HAP-1 (cell line): ENCODE measurements at regions not wholly inside any gene's neighbourhood (a gene's known extent, or its start where the extent isn't known, plus 50 kb on each side); places are given as distances from the start of the nearest gene placed in this dataset.
"Not testable (repeated sequence)": the region's sequence is repeated elsewhere in the genome, so short reads cannot be mapped to it uniquely, and the experiment has no call there.

Experiments
- DNase-seq, 2 experiments: peaks; one replicate each; pipeline ENCODE4 v3.0.0-alpha.2; 2016 to 2020; ENCODE audit warnings: low spot score in 2 of 2
- H3K27me3 ChIP-seq: fragments of 250-450 bp; sonication (Bioruptor Pico); 2 replicates; pipeline ENCODE4 v1.5.1; 2020; ENCODE audit warnings: low read depth, mild to moderate bottlenecking, moderate library complexity
- H3K36me3 ChIP-seq: fragments of 250-450 bp; sonication (Bioruptor Pico); replicated peaks from 2 replicates; pipeline ENCODE4 v1.5.1; 2020; ENCODE audit warnings: mild to moderate bottlenecking
- H3K4me1 ChIP-seq: fragments of 250-450 bp; sonication (Bioruptor Pico); 2 replicates; pipeline ENCODE4 v1.5.1; 2020; ENCODE audit warnings: mild to moderate bottlenecking
- H3K4me3 ChIP-seq: fragments of 250-450 bp; sonication (Bioruptor Pico); 2 replicates; pipeline ENCODE4 v1.5.1; 2020; ENCODE audit warnings: mild to moderate bottlenecking, moderate library complexity
- H3K9me3 ChIP-seq: fragments of 250-450 bp; sonication (Bioruptor Pico); 2 replicates; pipeline ENCODE4 v1.5.1; 2020; ENCODE audit warnings: mild to moderate bottlenecking, moderate library complexity
- in situ Hi-C: fragments of 300-500 bp; cut with MboI; formaldehyde crosslinking; loops from 3 replicates; pipeline ENCODE4 v1.14.3; 2020; ENCODE audit warnings: low sequenced_read_pairs, inconsistent platforms, mixed read lengths

GRCh38 chr18:22285361-22286140 is 116.2 kb downstream of the GATA6 start:
- peaks cover 14% of the 10 kb centered on the region for H3K4me1 ChIP-seq
- H3K9me3 ChIP-seq: no peaks in the 10 kb centered on the region
- H3K4me3 ChIP-seq: no peak overlapping the region
- no peaks in the 10 kb centered on the region for H3K36me3 ChIP-seq
- no peak for DNase-seq
- H3K27me3 ChIP-seq: peaks cover 15% of the 10 kb centered on the region
- in situ Hi-C loops: no loop called here

DNA sequence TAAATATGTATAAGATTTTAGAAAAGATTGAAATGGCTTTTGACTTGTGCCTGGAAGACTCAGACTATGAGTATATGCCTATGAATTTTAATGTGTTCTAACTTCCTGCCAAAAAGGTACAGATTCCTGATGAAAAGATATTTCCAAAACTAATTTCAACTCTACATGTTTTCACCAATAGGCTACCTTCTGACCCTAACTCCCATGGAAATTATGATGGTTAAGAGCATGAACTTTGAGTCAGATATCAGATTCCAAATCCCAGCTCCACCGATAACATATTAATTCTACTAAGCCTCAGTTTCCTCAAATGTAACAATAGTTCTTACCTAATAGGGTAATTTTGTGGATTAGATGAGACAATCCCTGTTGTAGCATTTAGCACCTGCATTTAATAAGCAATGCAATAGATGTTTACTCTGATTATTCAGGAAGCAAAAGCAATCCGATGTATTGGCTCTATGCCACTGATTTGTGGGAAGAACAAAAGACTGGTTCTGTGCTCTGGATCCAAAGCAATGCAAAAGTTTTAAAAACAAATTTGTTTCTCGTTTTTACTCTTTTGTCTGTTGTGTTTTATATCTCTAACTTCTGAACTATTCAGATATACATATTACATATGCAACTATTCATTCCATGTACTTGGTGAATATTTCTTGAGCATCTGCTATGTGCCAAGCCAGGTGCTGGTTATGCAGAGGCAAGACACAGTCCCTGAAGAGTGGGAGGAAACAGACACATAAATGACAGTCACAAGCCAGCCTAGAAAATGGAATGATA is 115.4 kb downstream of the GATA6 start:
- peaks cover 14% of the 10 kb centered on the region for H3K4me1 ChIP-seq
- H3K27me3 ChIP-seq: peaks cover 15% of the 10 kb centered on the region
- no peaks in the 10 kb centered on the region for H3K9me3 ChIP-seq
- no peak for DNase-seq
- H3K36me3 ChIP-seq: no peaks in the 10 kb centered on the region
- H3K4me3 ChIP-seq: no peak overlapping the region
- in situ Hi-C loops: no loop called here

- in situ Hi-C loops, DNase-seq: not testable (repeated sequence)
These were observed 114.5 kb downstream of the GATA6 start for GRCh38 chr18:22283855-22284254.

GRCh38 chr18:22283397-22283796 is 114.0 kb downstream of the GATA6 start:
- H3K4me3 ChIP-seq: no peak overlapping the region
- H3K4me1 ChIP-seq: peaks cover 14% of the 10 kb centered on the region
- no peaks in the 10 kb centered on the region for H3K36me3 ChIP-seq
- DNase-seq: no peak
- H3K9me3 ChIP-seq: no peaks in the 10 kb centered on the region
- H3K27me3 ChIP-seq: peaks cover 14% of the 10 kb centered on the region
- in situ Hi-C loops: no loop called here

More at GRCh38 chr18:22283855-22284254, 114.5 kb downstream of the GATA6 start:
- H3K4me1 ChIP-seq: peaks cover 14% of the 10 kb centered on the region
- not testable (repeated sequence) for H3K9me3 ChIP-seq, H3K36me3 ChIP-seq, H3K4me3 ChIP-seq
- peaks cover 15% of the 10 kb centered on the region for H3K27me3 ChIP-seq

GRCh38 chr18:22283116-22283395 is 113.7 kb downstream of the GATA6 start:
- Histone ChIP-seq H3K4me1 (peaks cover 14% of the 10 kb centered on the region), H3K4me3 (no peak overlapping the region), H3K36me3 (no peaks in the 10 kb centered on the region), H3K27me3 (peaks cover 13% of the 10 kb centered on the region), H3K9me3 (no peaks in the 10 kb centered on the region)
- no peak for DNase-seq
- in situ Hi-C loops: no loop called here

DNA sequence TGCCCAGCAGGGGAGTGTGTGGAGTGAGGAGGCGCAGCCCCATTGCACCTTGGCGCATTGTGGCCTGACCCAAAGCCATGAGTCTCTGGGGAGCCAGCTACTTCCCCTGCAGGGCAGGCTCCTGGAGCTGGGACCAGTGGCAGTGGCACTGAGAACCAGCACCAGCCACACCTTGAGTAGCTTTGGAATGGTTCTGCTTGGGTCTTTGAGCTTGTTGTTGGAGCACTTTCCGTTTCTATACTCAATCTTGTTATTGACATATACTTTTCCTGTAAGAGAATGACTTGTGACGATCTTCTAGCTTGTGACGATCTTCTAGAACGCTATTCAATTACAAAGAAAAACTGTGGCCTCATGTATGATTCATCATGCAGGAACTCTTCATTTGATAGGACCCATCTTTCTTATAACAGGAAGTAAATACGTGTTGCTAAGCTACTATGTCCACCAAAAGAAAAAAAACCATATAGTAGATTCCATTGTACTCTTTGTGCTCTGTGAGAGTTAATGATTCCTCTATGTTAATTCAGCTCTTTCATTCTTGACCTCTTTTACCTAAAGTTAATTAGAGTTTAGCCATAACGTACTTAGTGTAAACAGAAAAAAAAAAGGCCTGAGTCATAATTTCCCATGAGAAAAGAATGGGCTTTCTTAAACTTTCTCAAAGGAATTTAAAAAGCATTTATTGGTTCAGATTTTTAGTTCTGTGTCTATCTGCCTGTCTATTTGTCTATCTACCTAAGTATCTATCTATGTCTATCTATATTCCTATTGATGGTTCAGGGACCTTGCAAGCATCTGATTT is 113.1 kb downstream of the GATA6 start:
- H3K4me1 ChIP-seq: peaks cover 14% of the 10 kb centered on the region
- in situ Hi-C loops: no loop called here
- H3K4me3 ChIP-seq: no peak overlapping the region
- peaks cover 13% of the 10 kb centered on the region for H3K27me3 ChIP-seq
- DNase-seq: peak; percentile 18 to 75
- no peaks in the 10 kb centered on the region for H3K36me3 ChIP-seq
- no peaks in the 10 kb centered on the region for H3K9me3 ChIP-seq

DNA sequence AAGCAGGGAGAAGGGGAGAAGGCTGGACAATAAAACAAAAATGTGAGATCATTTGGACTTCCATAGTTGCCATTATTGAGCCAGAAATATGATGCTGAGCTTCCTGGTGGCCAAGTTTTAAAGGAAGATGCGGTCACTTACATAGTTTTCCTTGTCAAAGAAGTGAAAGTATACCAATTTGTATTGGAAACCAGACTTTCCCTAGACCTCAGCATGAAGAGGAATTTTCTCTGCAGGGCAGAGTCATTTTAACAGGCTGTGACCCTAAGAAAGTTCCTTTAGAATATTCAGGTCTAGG is 111.0 kb downstream of the GATA6 start:
- no peaks in the 10 kb centered on the region for H3K27me3 ChIP-seq
- in situ Hi-C loops: no loop called here

DNA sequence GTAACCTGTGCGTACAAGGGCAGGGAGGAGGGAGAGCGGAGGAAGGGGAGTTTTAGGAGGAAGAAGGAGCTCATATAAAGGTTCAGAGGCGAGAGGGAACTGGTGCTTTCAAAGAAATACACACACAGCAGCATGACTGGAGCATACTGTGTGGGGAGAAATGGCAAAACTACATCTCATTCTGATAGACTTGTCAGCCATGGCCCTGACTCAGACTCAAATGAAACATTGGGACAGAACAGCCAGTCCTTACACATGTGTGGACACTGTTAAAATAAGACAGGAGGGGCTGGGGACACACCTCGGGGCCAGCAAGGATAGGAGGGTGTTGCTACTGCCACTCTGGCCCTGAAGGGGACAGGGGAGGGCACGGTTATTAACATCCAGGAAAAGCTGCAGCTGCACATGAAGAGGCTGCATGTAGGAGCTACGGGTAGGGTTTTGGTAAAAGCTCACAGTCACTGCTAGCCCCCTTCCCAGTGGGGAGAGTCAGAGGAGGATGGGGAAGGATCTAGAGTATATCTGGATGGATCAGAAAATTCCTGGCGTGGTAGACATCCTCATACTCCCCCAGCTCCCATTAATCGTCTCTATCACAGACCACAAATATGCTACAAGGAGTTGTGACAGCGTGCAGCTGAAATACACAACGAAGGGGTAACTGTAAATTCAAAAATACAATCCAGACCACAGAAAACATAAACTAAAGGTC is 110.5 kb downstream of the GATA6 start:
- peaks cover 14% of the 10 kb centered on the region for H3K4me1 ChIP-seq
- H3K36me3 ChIP-seq: no peaks in the 10 kb centered on the region
- H3K27me3 ChIP-seq: no peaks in the 10 kb centered on the region
- H3K4me3 ChIP-seq: no peak overlapping the region
- H3K9me3 ChIP-seq: no peaks in the 10 kb centered on the region
- no peak for DNase-seq
- in situ Hi-C loops: no loop called here

More for the DNA sequence above, 111.0 kb downstream of the GATA6 start:
- peaks cover 14% of the 10 kb centered on the region for H3K4me1 ChIP-seq
- no peak for DNase-seq
- no peaks in the 10 kb centered on the region for H3K9me3 ChIP-seq
- H3K4me3 ChIP-seq: no peak overlapping the region
- no peaks in the 10 kb centered on the region for H3K36me3 ChIP-seq

GRCh38 chr18:22278798-22279197 is 109.4 kb downstream of the GATA6 start:
- no peak overlapping the region for H3K4me3 ChIP-seq
- no peaks in the 10 kb centered on the region for H3K27me3 ChIP-seq
- H3K36me3 ChIP-seq: no peaks in the 10 kb centered on the region
- peaks cover 14% of the 10 kb centered on the region for H3K4me1 ChIP-seq
- in situ Hi-C loops: no loop called here
- H3K9me3 ChIP-seq: no peaks in the 10 kb centered on the region
- DNase-seq: no peak

DNA sequence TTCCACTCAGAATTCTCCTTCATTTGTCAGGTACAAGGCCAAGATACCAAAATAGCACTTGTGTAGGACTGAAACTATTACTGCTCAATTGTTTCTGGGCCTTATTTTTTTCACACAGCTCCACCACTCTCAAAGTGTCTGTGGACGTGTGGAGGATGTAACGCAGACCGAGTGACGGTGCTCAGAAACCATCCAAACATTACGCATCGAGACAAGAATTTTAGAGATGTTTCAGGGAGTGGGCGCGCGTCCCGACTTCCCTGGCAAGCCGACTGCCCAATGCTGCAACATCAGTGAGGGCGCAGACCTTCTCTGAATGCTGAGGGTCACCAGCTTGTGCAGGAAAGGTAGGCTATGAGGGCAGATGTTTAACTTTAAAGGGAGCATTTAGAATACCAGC is 108.4 kb downstream of the GATA6 start:
- H3K27me3 ChIP-seq: no peaks in the 10 kb centered on the region
- peaks cover 7% of the 10 kb centered on the region for H3K4me1 ChIP-seq
- no peak for DNase-seq
- no peak overlapping the region for H3K4me3 ChIP-seq
- H3K36me3 ChIP-seq: no peaks in the 10 kb centered on the region
- in situ Hi-C loops: no loop called here
- no peaks in the 10 kb centered on the region for H3K9me3 ChIP-seq

- Histone ChIP-seq H3K27me3 (no peaks in the 10 kb centered on the region; the same call in 1 of the 2 replicates), H3K4me3 (no peak overlapping the region), H3K9me3 (no peaks in the 10 kb centered on the region), H3K4me1 (no peaks in the 10 kb centered on the region), H3K36me3 (no peaks in the 10 kb centered on the region)
- DNase-seq: no peak
- in situ Hi-C loops: no loop called here
These were observed 106.9 kb downstream of the GATA6 start for GRCh38 chr18:22276334-22276713.

DNA sequence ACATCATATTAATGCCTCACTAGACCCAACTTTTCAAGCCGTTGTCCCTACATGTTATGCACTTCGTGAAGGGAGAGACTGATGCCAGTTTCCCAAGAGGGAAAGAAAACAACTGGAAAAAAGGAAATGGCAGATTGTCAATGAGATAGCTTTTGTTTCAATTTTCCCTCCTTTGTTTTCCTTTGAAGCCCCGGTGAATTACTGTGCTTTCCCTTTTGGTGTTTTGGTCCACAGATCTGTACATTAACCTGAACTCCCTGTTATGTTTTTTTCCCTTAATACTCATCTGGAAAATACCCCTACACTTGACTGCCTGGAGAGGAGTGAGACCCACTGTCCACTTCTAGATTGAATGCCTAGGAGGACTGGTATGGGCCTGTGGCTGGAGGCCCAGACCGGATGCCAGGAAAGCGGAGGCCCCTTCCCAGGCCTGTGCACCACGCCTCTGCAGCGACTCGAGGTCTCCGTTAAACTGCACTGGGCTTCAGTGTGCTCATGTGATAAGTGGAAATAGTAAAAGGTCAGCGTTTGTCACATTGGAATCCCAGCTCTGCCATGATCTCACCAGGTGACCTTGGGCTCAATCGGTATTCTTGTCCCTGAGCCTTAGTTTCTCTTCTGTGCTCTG is 106.4 kb downstream of the GATA6 start:
- no peaks in the 10 kb centered on the region; the same call in 1 of the 2 replicates for H3K27me3 ChIP-seq
- in situ Hi-C loops: no loop called here
- H3K36me3 ChIP-seq: no peaks in the 10 kb centered on the region
- H3K4me1 ChIP-seq: no peaks in the 10 kb centered on the region
- H3K9me3 ChIP-seq: no peaks in the 10 kb centered on the region
- no peak overlapping the region for H3K4me3 ChIP-seq
- no peak for DNase-seq
